HCT116 (cell line): ENCODE measurements at regions not wholly inside any gene's neighbourhood (a gene's known extent, or its start where the extent isn't known, plus 50 kb on each side); places are given as distances from the start of the nearest gene placed in this dataset.

ENCODE experiments used
- ATAC-seq: fragments of 200-7000 bp; cut with Tn5 transposase; 2 replicates; pipeline ENCODE4 v1.9.1; 2020; ENCODE audit warnings: mild to moderate bottlenecking, moderate library complexity
- BruUV-seq: library from RNA; stranded (reverse); fragments of 400-500 nt; replicated peaks from 2 replicates; lab custom pipeline; 2021; lab: Mats Ljungman, UMichigan
- CTCF ChIA-PET: fragments of 300-600 bp; sonication (Branson Sonifier 250); formaldehyde crosslinking; loops from one replicate; lab custom pipeline; 2021; ENCODE audit warnings: antibody characterized with exemption; lab: Charles Lee
- POLR2A ChIA-PET: fragments of 300-600, 350-600 bp; sonication (Branson Sonifier 250); formaldehyde crosslinking; loops from one replicate; lab custom pipeline; 2021; ENCODE audit warnings: antibody characterized with exemption; lab: Charles Lee
- RAD21 ChIA-PET, 2 experiments: fragments of 300-600 bp; sonication (Branson Sonifier 250); formaldehyde crosslinking; loops; one replicate each; lab custom pipeline; 2023; ENCODE audit warnings: low total read pairs in 2 of 2; ENCODE audit not compliant: uncharacterized antibody in 2 of 2, unreplicated experiment in 2 of 2, low non-redundant PET in 1 of 2; lab: Charles Lee
- DNase-seq: peaks from one replicate; pipeline ENCODE4 v3.0.0-alpha.2; 2010; ENCODE audit warnings: low read depth, low spot score
- H2AFZ ChIP-seq: fragments of 200-600 bp; shearing (Covaris generic), sonication (generic); 2 replicates; pipeline ENCODE4 v1.6.1; 2017; ENCODE audit warnings: low read depth, mixed run types, mixed read lengths, antibody characterized with exemption, low read length; ENCODE audit not compliant: poor library complexity, severe bottlenecking
- H3K27ac ChIP-seq: 2 replicates; pipeline ENCODE4 v1.5.1; 2012; ENCODE audit warnings: low read depth, low read length
- H3K27me3 ChIP-seq: fragments of 200-600 bp; sonication (generic); 2 replicates; pipeline ENCODE4 v1.6.1; 2016; ENCODE audit warnings: mixed run types, low read length, mixed read lengths; ENCODE audit not compliant: insufficient read depth
- H3K36me3 ChIP-seq, 2 experiments: fragments of 200-500 bp in 1 of 2; fragments of 200-600 bp in 1 of 2; sonication (Bioruptor generic) in 1 of 2; sonication (generic) in 1 of 2; 2 replicates each; pipeline versions ENCODE4 v1.5.1 to v1.6.1; 2014 to 2016; ENCODE audit warnings: low read length in 2 of 2, inconsistent platforms in 1 of 2, mixed read lengths in 1 of 2, mixed run types in 1 of 2; ENCODE audit not compliant: insufficient read depth in 2 of 2, control insufficient read depth in 1 of 2
- H3K4me1 ChIP-seq, 2 experiments: fragments of 200-600 bp in 1 of 2; sonication (generic) in 1 of 2; 2 replicates each; pipeline versions ENCODE4 v1.5.1 to v1.6.1; 2012 to 2017; ENCODE audit warnings: low read length in 2 of 2, inconsistent platforms in 1 of 2, mild to moderate bottlenecking in 1 of 2, mixed read lengths in 1 of 2, mixed run types in 1 of 2, moderate library complexity in 1 of 2; ENCODE audit not compliant: insufficient read depth in 2 of 2, control insufficient read depth in 1 of 2
- H3K4me2 ChIP-seq: fragments of 200-600 bp; sonication (generic); 2 replicates; pipeline ENCODE4 v1.6.1; 2017; ENCODE audit warnings: mixed run types, low read length, mixed read lengths
- H3K4me3 ChIP-seq, 2 experiments: fragments of 200-600 bp in 1 of 2; sonication (generic) in 1 of 2; replicated peaks in 1 of 2; 2 replicates each; pipeline ENCODE4 v1.5.1; 2011 to 2016; ENCODE audit warnings: low read length in 2 of 2, control low read depth in 1 of 2, low read depth in 1 of 2, mild to moderate bottlenecking in 1 of 2, mixed read lengths in 1 of 2, mixed run types in 1 of 2
- H3K79me2 ChIP-seq: fragments of 200-600 bp; sonication (generic); 2 replicates; pipeline ENCODE4 v1.6.1; 2017; ENCODE audit warnings: mild to moderate bottlenecking, mixed run types, low read length, moderate library complexity, mixed read lengths; ENCODE audit not compliant: insufficient read depth
- H3K9ac ChIP-seq: fragments of 200-600 bp; sonication (generic); 2 replicates; pipeline ENCODE4 v1.6.1; 2016; ENCODE audit warnings: low read length, mixed read lengths
- H3K9me2 ChIP-seq: fragments of 200-600 bp; sonication (generic), shearing (Covaris generic); 2 replicates; pipeline ENCODE4 v1.6.1; 2017; ENCODE audit warnings: mixed run types, mild to moderate bottlenecking, moderate library complexity; ENCODE audit not compliant: insufficient read depth
- H3K9me3 ChIP-seq, 2 experiments: fragments of 200-500 bp in 1 of 2; fragments of 200-600 bp in 1 of 2; sonication (Bioruptor generic) in 1 of 2; sonication (generic) in 1 of 2; 2 replicates each; pipeline ENCODE4 v1.6.1; 2014 to 2017; ENCODE audit warnings: low read length in 2 of 2, mixed read lengths in 2 of 2, inconsistent platforms in 1 of 2, low read depth in 1 of 2, mild to moderate bottlenecking in 1 of 2, mixed run types in 1 of 2, moderate library complexity in 1 of 2; ENCODE audit not compliant: control insufficient read depth in 1 of 2, insufficient read depth in 1 of 2
- H4K20me1 ChIP-seq: fragments of 200-600 bp; sonication (generic), shearing (Covaris generic); 2 replicates; pipeline ENCODE4 v1.6.1; 2017; ENCODE audit warnings: mixed run types, mild to moderate bottlenecking, moderate library complexity; ENCODE audit not compliant: insufficient read depth
- ATF3 ChIP-seq: IDR thresholded peaks from 2 replicates; pipeline ENCODE4 v1.6.1; 2012
- CEBPB ChIP-seq: IDR thresholded peaks from 2 replicates; pipeline ENCODE4 v1.6.1; 2012; ENCODE audit warnings: low read depth
- CTCF ChIP-seq, 3 experiments: fragments of 200-600 bp in 1 of 3; sonication (generic) in 1 of 3; IDR thresholded peaks in 2 of 3; conservative IDR thresholded peaks in 1 of 3; 2 replicates each; pipeline ENCODE4 v1.5.1; 2012 to 2017; ENCODE audit warnings: low read depth in 2 of 3, low read length in 2 of 3, antibody characterized with exemption in 1 of 3, borderline replicate concordance in 1 of 3, control low read depth in 1 of 3, mild to moderate bottlenecking in 1 of 3, mixed read lengths in 1 of 3, mixed run types in 1 of 3, moderate library complexity in 1 of 3; ENCODE audit not compliant: insufficient read depth in 1 of 3
- EGR1 ChIP-seq: IDR thresholded peaks from 2 replicates; pipeline ENCODE4 v1.6.1; 2012; ENCODE audit warnings: low read depth
- ELF1 ChIP-seq: IDR thresholded peaks from 2 replicates; pipeline ENCODE4 v1.6.1; 2012; ENCODE audit warnings: low read depth, borderline replicate concordance
- EZH2 ChIP-seq: fragments of 200-600 bp; sonication (generic); IDR thresholded peaks from 2 replicates; pipeline ENCODE4 v1.6.1; 2017; ENCODE audit warnings: antibody characterized with exemption, mixed run types
- FOSL1 ChIP-seq: IDR thresholded peaks from 2 replicates; pipeline ENCODE4 v1.6.1; 2012; ENCODE audit warnings: low read depth
- JUND ChIP-seq: IDR thresholded peaks from 2 replicates; pipeline ENCODE4 v1.6.1; 2012
- POLR2A ChIP-seq: IDR thresholded peaks from 2 replicates; pipeline ENCODE4 v1.7.0; 2011; ENCODE audit warnings: borderline replicate concordance; ENCODE audit not compliant: insufficient read depth, insufficient read length; ENCODE audit errors: extremely low read depth
- POLR2AphosphoS5 ChIP-seq: IDR thresholded peaks from 2 replicates; pipeline ENCODE4 v1.6.1; 2011; ENCODE audit warnings: mild to moderate bottlenecking, low read depth, low read length, moderate library complexity
- RAD21 ChIP-seq: IDR thresholded peaks from 2 replicates; pipeline ENCODE4 v1.6.1; 2012; ENCODE audit warnings: low read depth, mild to moderate bottlenecking
- SP1 ChIP-seq: IDR thresholded peaks from 2 replicates; pipeline ENCODE4 v1.6.1; 2012; ENCODE audit warnings: low read depth
- TCF7L2 ChIP-seq: IDR thresholded peaks from 2 replicates; pipeline ENCODE4 v1.7.0; 2011; ENCODE audit warnings: borderline replicate concordance, inconsistent platforms; ENCODE audit not compliant: insufficient read depth, insufficient read length; ENCODE audit errors: extremely low read depth
- YY1 ChIP-seq: IDR thresholded peaks from 2 replicates; pipeline ENCODE4 v1.6.1; 2011; ENCODE audit warnings: low read length, low read depth, moderate library complexity, mild to moderate bottlenecking; ENCODE audit not compliant: insufficient replicate concordance; ENCODE audit errors: extremely low read depth
- ZFX ChIP-seq: fragments of 450-650 bp; IDR thresholded peaks from 2 replicates; pipeline ENCODE4 v1.6.1; 2017
- ZNF274 ChIP-seq: fragments of 200-500 bp; sonication (Bioruptor generic); IDR thresholded peaks from 2 replicates; pipeline ENCODE4 v1.6.1; 2014; ENCODE audit warnings: mild to moderate bottlenecking, low read depth, low read length, inconsistent platforms
- intact Hi-C: fragments of 100-400 bp; cut with micrococcal nuclease; formaldehyde crosslinking; loops from 2 replicates; pipeline ENCODE4 v1.10.0; 2022
- TF ChIP-seq, protein P1 (sequence below): IDR thresholded peaks from 2 replicates; pipeline ENCODE4 v1.6.1; 2012; ENCODE audit warnings: low read depth

- TF ChIP-seq CTCF (IDR thresholded peaks at IDR 0.05 in 2 of 3, conservative IDR thresholded peaks at IDR 0.05 in 1 of 3; ENCODE audit: borderline replicate concordance in 1 of 3, insufficient read depth in 1 of 3, low read depth in 2 of 3, low read length in 2 of 3) (no peak), FOSL1 (no peak), ZFX (no peak)
- TF ChIP-seq, all 23 proteins: peak for 0
Measured at GRCh38 chr20:48246061-48246790, 460.9 kb upstream of the SULF2 start (continued).

DNA sequence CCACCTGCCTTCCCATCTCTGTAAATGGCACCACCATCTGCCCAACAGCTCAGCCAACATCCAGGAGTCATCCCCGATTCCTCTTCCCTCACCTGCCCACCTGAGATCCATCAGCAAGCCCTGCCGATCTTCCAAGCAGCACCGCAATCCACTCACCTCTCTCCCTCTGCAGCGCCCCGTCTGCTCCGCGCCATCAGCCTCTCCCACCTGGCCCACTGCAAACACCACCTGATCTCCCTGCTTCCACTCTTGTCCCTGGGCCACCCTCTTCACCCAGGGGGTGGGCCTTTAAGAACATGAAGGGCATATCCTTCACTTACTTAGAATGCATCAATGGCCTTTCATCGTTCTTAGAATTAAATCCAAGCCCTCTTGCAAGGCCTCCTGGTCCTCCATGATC is 457.3 kb upstream of the SULF2 start:
- H3K27ac ChIP-seq, result no peak overlapping the region
- H3K4me3 ChIP-seq, result no peak overlapping the region
- POLR2A ChIA-PET, result no interaction called here
- H4K20me1 ChIP-seq, result no peaks in the 10 kb centered on the region
- CTCF ChIA-PET, result no interaction called here
- H3K4me2 ChIP-seq, result no peak overlapping the region
- no peaks in the 10 kb centered on the region for H3K79me2 ChIP-seq
- H2AFZ ChIP-seq, result no peak overlapping the region
- H3K27me3 ChIP-seq, result peaks cover 24% of the 10 kb centered on the region; the same call in 1 of the 2 replicates
- RAD21 ChIA-PET, result no interaction called here
- H3K9me2 ChIP-seq, result no peaks in the 10 kb centered on the region
- no TSS peak for BruUV-seq
- no peak overlapping the region for H3K9ac ChIP-seq
- H3K4me1 ChIP-seq, result no peaks in the 10 kb centered on the region
- ATAC-seq (no peak), DNase-seq (no peak)
- intact Hi-C loops, result no loop called here
- no peaks in the 10 kb centered on the region for H3K9me3 ChIP-seq
- H3K36me3 ChIP-seq, result no peaks in the 10 kb centered on the region
- TF ChIP-seq POLR2A (no peak), EGR1 (no peak), TCF7L2 (no peak), EZH2 (no peak), ATF3 (no peak), POLR2AphosphoS5 (no peak), YY1 (no peak), RAD21 (no peak), JUND (no peak), SP1 (no peak), CEBPB (no peak), ELF1 (no peak), CTCF (IDR thresholded peaks at IDR 0.05 in 2 of 3, conservative IDR thresholded peaks at IDR 0.05 in 1 of 3; ENCODE audit: borderline replicate concordance in 1 of 3, insufficient read depth in 1 of 3, low read depth in 2 of 3, low read length in 2 of 3) (no peak), ZFX (no peak), ZNF274 (no peak)
- TF ChIP-seq, protein P1, sequence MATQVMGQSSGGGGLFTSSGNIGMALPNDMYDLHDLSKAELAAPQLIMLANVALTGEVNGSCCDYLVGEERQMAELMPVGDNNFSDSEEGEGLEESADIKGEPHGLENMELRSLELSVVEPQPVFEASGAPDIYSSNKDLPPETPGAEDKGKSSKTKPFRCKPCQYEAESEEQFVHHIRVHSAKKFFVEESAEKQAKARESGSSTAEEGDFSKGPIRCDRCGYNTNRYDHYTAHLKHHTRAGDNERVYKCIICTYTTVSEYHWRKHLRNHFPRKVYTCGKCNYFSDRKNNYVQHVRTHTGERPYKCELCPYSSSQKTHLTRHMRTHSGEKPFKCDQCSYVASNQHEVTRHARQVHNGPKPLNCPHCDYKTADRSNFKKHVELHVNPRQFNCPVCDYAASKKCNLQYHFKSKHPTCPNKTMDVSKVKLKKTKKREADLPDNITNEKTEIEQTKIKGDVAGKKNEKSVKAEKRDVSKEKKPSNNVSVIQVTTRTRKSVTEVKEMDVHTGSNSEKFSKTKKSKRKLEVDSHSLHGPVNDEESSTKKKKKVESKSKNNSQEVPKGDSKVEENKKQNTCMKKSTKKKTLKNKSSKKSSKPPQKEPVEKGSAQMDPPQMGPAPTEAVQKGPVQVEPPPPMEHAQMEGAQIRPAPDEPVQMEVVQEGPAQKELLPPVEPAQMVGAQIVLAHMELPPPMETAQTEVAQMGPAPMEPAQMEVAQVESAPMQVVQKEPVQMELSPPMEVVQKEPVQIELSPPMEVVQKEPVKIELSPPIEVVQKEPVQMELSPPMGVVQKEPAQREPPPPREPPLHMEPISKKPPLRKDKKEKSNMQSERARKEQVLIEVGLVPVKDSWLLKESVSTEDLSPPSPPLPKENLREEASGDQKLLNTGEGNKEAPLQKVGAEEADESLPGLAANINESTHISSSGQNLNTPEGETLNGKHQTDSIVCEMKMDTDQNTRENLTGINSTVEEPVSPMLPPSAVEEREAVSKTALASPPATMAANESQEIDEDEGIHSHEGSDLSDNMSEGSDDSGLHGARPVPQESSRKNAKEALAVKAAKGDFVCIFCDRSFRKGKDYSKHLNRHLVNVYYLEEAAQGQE, result no peak
